ENCODE measurements at regions not wholly inside any gene's neighbourhood (a gene's known extent, or its start where the extent isn't known, plus 50 kb on each side); places are given as distances from the start of the nearest gene placed in this dataset.
A peak's percentile ranks its signal among the peaks of the same experiment; 100 is the strongest.

DNA sequence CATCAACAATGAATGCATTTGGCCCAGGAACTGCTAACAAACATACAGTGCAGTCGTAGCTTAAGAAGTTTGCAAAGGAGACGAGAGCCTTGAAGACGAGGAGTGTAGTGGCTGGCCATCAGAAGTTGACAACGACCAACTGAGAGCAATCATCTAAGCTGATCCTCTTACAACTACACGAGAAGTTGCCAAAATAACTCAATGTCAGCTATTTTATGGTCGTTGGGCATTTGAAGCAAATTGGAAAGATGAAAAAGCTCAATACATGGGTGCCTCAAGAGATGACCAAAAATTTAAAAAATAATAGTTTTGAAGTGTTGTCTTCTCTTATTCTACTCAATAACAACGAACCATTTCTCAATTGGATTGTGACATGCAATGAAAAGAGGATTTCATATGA lies 757.7 kb upstream of the CHD1 start:
- no peak for DNase-seq (ENCODE audit: extremely low read depth, insufficient read length)
- no peaks in the 10 kb centered on the region for H3K27me3 ChIP-seq (replicated peaks; ENCODE audit: control insufficient read depth, insufficient read depth, low read length)
- H3K36me3 ChIP-seq (ENCODE audit: control insufficient read depth, insufficient read depth, low read length), result no peaks in the 10 kb centered on the region
- no peak overlapping the region for H3K4me3 ChIP-seq (replicated peaks; ENCODE audit: low read depth, low read length)
- TF ChIP-seq, protein P1, sequence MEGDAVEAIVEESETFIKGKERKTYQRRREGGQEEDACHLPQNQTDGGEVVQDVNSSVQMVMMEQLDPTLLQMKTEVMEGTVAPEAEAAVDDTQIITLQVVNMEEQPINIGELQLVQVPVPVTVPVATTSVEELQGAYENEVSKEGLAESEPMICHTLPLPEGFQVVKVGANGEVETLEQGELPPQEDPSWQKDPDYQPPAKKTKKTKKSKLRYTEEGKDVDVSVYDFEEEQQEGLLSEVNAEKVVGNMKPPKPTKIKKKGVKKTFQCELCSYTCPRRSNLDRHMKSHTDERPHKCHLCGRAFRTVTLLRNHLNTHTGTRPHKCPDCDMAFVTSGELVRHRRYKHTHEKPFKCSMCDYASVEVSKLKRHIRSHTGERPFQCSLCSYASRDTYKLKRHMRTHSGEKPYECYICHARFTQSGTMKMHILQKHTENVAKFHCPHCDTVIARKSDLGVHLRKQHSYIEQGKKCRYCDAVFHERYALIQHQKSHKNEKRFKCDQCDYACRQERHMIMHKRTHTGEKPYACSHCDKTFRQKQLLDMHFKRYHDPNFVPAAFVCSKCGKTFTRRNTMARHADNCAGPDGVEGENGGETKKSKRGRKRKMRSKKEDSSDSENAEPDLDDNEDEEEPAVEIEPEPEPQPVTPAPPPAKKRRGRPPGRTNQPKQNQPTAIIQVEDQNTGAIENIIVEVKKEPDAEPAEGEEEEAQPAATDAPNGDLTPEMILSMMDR (IDR thresholded peaks at IDR 0.05; ENCODE audit: insufficient read depth, low read length, poor library complexity, severe bottlenecking), result no peak

DNA sequence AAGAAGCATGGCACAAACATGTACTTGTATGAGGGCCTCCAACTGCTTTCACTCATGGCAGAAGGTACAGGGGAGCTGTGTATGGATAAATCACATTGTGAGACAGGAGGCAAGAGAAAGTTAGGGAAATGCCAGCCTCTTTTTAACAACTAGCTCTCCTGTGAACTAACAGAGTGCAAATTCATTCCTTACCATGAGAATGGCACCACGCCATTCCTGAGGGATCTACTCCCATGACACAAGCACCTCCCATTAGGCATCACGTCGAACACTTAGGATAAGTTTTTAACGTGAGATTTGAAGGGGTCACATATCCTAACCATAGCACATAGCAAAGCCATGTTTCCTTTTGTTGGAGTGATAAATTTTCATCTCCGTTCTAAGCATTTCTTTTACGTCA lies 747.2 kb upstream of the CHD1 start:
- Histone ChIP-seq H3K4me3 (replicated peaks; ENCODE audit: low read depth, low read length) (no peak overlapping the region), H3K27me3 (replicated peaks; ENCODE audit: control insufficient read depth, insufficient read depth, low read length) (no peaks in the 10 kb centered on the region), H3K36me3 (ENCODE audit: control insufficient read depth, insufficient read depth, low read length) (no peaks in the 10 kb centered on the region)
- no peak for DNase-seq (ENCODE audit: extremely low read depth, insufficient read length)
- TF ChIP-seq, protein P1 (IDR thresholded peaks at IDR 0.05; ENCODE audit: insufficient read depth, low read length, poor library complexity, severe bottlenecking), result no peak

DNA sequence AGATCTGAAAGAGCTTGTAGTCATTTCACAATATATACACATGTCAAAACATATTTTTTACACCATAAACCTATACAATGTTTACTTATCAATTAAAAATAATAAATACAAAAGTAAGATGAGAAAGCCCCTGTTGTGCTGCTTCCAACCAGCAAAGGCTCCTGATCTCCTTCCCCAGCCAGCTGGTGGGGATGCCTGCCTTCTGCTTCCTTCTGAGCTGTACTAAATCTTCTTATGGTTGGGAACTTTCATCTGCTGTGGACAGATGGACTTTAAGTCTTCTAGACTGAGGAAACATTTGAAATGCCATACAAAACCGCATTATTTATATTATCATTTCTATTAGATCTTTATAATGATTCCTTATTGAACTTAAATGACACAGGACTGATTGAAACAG lies 745.3 kb upstream of the CHD1 start:
- TF ChIP-seq, protein P1 (IDR thresholded peaks at IDR 0.05; ENCODE audit: insufficient read depth, low read length, poor library complexity, severe bottlenecking), result no peak
- no peak for DNase-seq (ENCODE audit: extremely low read depth, insufficient read length)
- Histone ChIP-seq H3K36me3 (ENCODE audit: control insufficient read depth, insufficient read depth, low read length) (no peaks in the 10 kb centered on the region), H3K27me3 (replicated peaks; ENCODE audit: control insufficient read depth, insufficient read depth, low read length) (no peaks in the 10 kb centered on the region), H3K4me3 (replicated peaks; ENCODE audit: low read depth, low read length) (no peak overlapping the region)

DNA sequence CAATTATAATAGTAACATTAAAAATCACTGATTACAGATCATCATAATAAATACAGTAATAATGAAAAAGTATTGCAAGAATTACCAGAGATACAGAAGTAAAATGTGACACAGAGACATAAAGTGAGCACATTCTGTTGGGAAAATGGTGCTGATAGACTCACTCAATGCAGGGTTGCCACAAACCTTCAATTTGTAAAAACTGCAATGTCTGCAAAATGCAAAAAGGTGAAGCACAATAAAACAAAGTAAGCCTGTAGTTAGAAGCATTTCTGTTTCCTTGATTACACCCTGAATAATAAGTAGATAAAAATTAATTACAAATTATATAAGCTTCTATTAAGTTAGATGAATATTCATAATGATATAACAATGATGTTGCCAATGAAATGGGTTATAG lies 736.2 kb upstream of the CHD1 start:
- TF ChIP-seq, protein P1 (IDR thresholded peaks at IDR 0.05; ENCODE audit: insufficient read depth, low read length, poor library complexity, severe bottlenecking), result no peak
- Histone ChIP-seq H3K27me3 (replicated peaks; ENCODE audit: control insufficient read depth, insufficient read depth, low read length) (no peaks in the 10 kb centered on the region), H3K36me3 (ENCODE audit: control insufficient read depth, insufficient read depth, low read length) (no peaks in the 10 kb centered on the region), H3K4me3 (replicated peaks; ENCODE audit: low read depth, low read length) (no peak overlapping the region)
- no peak for DNase-seq (ENCODE audit: extremely low read depth, insufficient read length)

DNA sequence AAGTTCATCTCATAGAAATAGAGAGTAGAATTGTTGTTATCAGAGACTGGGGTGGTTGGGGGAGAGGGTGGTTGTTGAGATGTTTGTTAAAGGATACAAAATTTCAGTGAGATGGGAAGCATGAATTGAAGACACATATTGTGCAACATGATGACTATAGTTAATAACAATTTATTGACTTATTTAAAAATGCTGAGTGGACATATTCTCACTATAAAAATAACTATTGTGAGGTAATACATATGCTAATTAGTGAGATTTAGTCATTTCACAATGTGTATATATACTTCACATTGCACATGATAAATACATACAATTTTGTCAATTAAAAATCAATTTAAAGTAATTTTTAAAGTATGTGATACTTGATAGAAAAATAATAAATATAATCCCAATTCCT lies 722.5 kb upstream of the CHD1 start:
- no peaks in the 10 kb centered on the region for H3K27me3 ChIP-seq (replicated peaks; ENCODE audit: control insufficient read depth, insufficient read depth, low read length)
- TF ChIP-seq, protein P1 (IDR thresholded peaks at IDR 0.05; ENCODE audit: insufficient read depth, low read length, poor library complexity, severe bottlenecking), result no peak
- H3K4me3 ChIP-seq (replicated peaks; ENCODE audit: low read depth, low read length), result no peak overlapping the region
- DNase-seq (ENCODE audit: extremely low read depth, insufficient read length), result no peak
- no peaks in the 10 kb centered on the region for H3K36me3 ChIP-seq (ENCODE audit: control insufficient read depth, insufficient read depth, low read length)

DNA sequence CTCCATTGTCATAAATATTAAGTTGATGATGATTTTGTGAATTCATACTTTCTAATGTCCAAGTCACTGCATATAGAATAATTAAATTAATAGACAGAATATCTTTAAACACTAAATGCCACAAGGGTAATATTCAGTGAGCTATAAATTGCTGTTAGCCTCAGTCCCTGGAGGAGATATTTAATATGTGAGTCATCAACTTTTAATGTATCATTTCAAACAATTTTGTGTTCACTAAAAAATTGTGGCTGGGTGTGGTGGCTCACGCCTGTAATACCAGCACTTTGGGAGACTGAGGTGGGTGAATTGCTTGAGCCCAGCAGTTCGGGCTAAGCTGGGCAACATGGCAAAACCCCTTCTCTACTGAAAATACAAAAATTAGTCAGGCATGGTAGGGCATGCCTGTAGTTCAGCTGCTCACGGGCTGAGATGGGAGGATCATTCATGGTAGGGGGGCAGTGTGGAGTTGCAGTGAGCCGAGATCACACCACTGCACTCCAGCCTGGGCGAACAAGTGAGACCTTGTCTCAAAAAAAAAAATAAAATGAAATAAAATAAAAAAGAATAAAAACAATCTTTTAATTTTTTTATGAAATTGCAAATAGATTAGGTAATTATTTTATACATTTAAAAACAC lies 717.3 kb upstream of the CHD1 start:
- no peaks in the 10 kb centered on the region for H3K36me3 ChIP-seq (ENCODE audit: control insufficient read depth, insufficient read depth, low read length)
- DNase-seq (ENCODE audit: extremely low read depth, insufficient read length), result no peak
- H3K27me3 ChIP-seq (replicated peaks; ENCODE audit: control insufficient read depth, insufficient read depth, low read length), result no peaks in the 10 kb centered on the region
- no peak overlapping the region for H3K4me3 ChIP-seq (replicated peaks; ENCODE audit: low read depth, low read length)
- TF ChIP-seq, protein P1 (IDR thresholded peaks at IDR 0.05; ENCODE audit: insufficient read depth, low read length, poor library complexity, severe bottlenecking), result peak; percentile 5

All from GM06990 (cell line).